GM12892 (cell line): ENCODE measurements at regions not wholly inside any gene's neighbourhood (a gene's known extent, or its start where the extent isn't known, plus 50 kb on each side); places are given as distances from the start of the nearest gene placed in this dataset.
"Not testable (repeated sequence)": the region's sequence is repeated elsewhere in the genome, so short reads cannot be mapped to it uniquely, and the experiment has no call there.

Experiments used
- DNase-seq: peaks from one replicate; pipeline ENCODE4 v3.0.0; 2011; ENCODE audit not compliant: insufficient read length
- FAIRE-seq: peaks from 2 replicates; lab custom pipeline; 2011; peaks lifted over from hg19 to GRCh38; lab: Jason Lieb, UNC
- POLR2A ChIP-seq: IDR thresholded peaks from 2 replicates; pipeline ENCODE4 v1.6.1; 2011; ENCODE audit warnings: low read depth, low read length, control low read depth
- POLR2AphosphoS5 ChIP-seq: IDR thresholded peaks from 2 replicates; pipeline ENCODE4 v1.6.1; 2011; ENCODE audit warnings: low read depth, low read length, control low read depth
- TAF1 ChIP-seq: IDR thresholded peaks from 2 replicates; pipeline ENCODE4 v1.6.1; 2011; ENCODE audit warnings: low read depth, mild to moderate bottlenecking, control low read depth, low read length, borderline replicate concordance

GRCh38 chr6:58028188-58028587, 710.8 kb downstream of the PRIM2 start:
- DNase-seq, FAIRE-seq: not testable (repeated sequence)

- FAIRE-seq, DNase-seq: not testable (repeated sequence)
Measured at GRCh38 chr6:58038213-58038612, 720.8 kb downstream of the PRIM2 start.

- FAIRE-seq, DNase-seq: not testable (repeated sequence)
Measured at GRCh38 chr6:58046584-58046983, 729.2 kb downstream of the PRIM2 start.

GRCh38 chr6:58047389-58047788, 730.0 kb downstream of the PRIM2 start:
- not testable (repeated sequence) for DNase-seq, FAIRE-seq

- not testable (repeated sequence) for FAIRE-seq, DNase-seq
Measured at GRCh38 chr6:58047865-58048264, 730.4 kb downstream of the PRIM2 start.

GRCh38 chr6:58055465-58056176, 738.2 kb downstream of the PRIM2 start:
- not testable (repeated sequence) for DNase-seq, FAIRE-seq

- not testable (repeated sequence) for DNase-seq, FAIRE-seq
Measured at GRCh38 chr6:58059701-58060100, 742.3 kb downstream of the PRIM2 start.

- not testable (repeated sequence) for FAIRE-seq, DNase-seq
Measured at GRCh38 chr6:58063542-58063941, 746.1 kb downstream of the PRIM2 start.

GRCh38 chr6:58067867-58068548, 750.6 kb downstream of the PRIM2 start:
- DNase-seq, FAIRE-seq: not testable (repeated sequence)

GRCh38 chr6:58073263-58073662, 755.8 kb downstream of the PRIM2 start:
- FAIRE-seq (no peak), DNase-seq (no peak)
- TF ChIP-seq POLR2A: no peak
- no peak for TF ChIP-seq TAF1
- TF ChIP-seq POLR2AphosphoS5: no peak

- FAIRE-seq, DNase-seq: not testable (repeated sequence)
Measured at GRCh38 chr6:58090067-58090466, 772.6 kb downstream of the PRIM2 start.

- DNase-seq, FAIRE-seq: not testable (repeated sequence)
Measured at GRCh38 chr6:58097251-58097650, 779.8 kb downstream of the PRIM2 start.

- TF ChIP-seq POLR2A (no peak), TAF1 (no peak), POLR2AphosphoS5 (no peak)
- no peak for DNase-seq
- no peak for FAIRE-seq
Measured at GRCh38 chr6:58113960-58114359, 796.5 kb downstream of the PRIM2 start.

- FAIRE-seq, DNase-seq: not testable (repeated sequence)
Measured at GRCh38 chr6:58117162-58117561, 799.7 kb downstream of the PRIM2 start.

GRCh38 chr6:58121616-58122015, 804.2 kb downstream of the PRIM2 start:
- not testable (repeated sequence) for DNase-seq, FAIRE-seq

GRCh38 chr6:58123770-58124169, 806.3 kb downstream of the PRIM2 start:
- not testable (repeated sequence) for DNase-seq, FAIRE-seq

- DNase-seq: not testable (repeated sequence)
Measured at GRCh38 chr6:58128549-58128948, 811.1 kb downstream of the PRIM2 start.

GRCh38 chr6:58129098-58129497, 811.7 kb downstream of the PRIM2 start:
- DNase-seq, FAIRE-seq: not testable (repeated sequence)

More at GRCh38 chr6:58128549-58128948, 811.1 kb downstream of the PRIM2 start:
- not testable (repeated sequence) for FAIRE-seq

GRCh38 chr6:58139746-58140145, 822.3 kb downstream of the PRIM2 start:
- not testable (repeated sequence) for DNase-seq, FAIRE-seq

- DNase-seq, FAIRE-seq: not testable (repeated sequence)
Measured at GRCh38 chr6:58171025-58171424, 853.6 kb downstream of the PRIM2 start.
